Body of pancreas (tissue), 4 donors: ENCODE measurements at regions not wholly inside any gene's neighbourhood (a gene's known extent, or its start where the extent isn't known, plus 50 kb on each side); places are given as distances from the start of the nearest gene placed in this dataset.

ENCODE experiments used
- POLR2A ChIP-seq, 3 donors: fragments of 450-650 bp; IDR thresholded peaks; one replicate each; pipeline ENCODE4 v1.6.1; 2016; ENCODE audit warnings: antibody characterized with exemption in 3 of 3, mild to moderate bottlenecking in 2 of 3
- TF ChIP-seq, protein P1 (sequence below), 7 experiments: fragments of 450-650 bp in 4 of 7; fragments of 200-600 bp in 3 of 7; sonication (generic) in 3 of 7; IDR thresholded peaks; one replicate each; pipeline ENCODE4 v1.5.1; 2016 to 2019; ENCODE audit warnings: antibody characterized with exemption in 7 of 7

DNA sequence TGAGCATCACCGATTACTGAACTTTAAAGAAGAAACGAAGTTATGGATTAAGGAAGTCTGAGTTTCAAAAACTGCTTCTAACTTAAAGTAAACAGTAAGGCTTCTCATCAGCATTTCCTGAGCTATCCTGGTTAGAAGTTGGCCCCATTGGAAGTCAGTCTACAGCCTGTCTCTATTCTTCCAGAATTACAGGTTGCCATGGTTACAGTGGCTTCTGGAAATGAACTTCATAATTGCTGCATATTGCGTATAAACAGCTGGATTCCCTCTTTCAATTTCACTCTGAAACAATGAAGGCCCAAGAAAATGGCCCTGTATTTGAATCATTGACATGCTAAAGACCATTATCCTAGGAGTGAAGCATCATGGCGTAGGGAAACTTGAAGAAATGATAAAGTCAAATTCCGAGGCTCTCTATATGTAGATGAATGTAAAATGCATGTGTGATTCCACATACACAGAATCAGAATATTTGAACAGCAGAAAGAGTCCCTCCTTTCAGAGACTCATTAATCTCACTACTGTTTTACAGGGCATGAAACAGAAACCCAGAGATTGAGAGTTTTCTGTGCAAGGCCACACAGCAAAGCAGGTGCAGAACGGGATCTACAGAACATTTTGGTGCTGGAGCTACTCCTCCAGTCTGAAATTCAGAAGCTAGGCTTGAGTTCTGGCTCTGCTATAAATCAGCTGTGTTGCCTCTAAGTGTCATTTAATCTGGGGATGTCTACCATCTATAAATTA, 856.4 kb upstream of the CELF4 start:
- TF ChIP-seq, protein P1, sequence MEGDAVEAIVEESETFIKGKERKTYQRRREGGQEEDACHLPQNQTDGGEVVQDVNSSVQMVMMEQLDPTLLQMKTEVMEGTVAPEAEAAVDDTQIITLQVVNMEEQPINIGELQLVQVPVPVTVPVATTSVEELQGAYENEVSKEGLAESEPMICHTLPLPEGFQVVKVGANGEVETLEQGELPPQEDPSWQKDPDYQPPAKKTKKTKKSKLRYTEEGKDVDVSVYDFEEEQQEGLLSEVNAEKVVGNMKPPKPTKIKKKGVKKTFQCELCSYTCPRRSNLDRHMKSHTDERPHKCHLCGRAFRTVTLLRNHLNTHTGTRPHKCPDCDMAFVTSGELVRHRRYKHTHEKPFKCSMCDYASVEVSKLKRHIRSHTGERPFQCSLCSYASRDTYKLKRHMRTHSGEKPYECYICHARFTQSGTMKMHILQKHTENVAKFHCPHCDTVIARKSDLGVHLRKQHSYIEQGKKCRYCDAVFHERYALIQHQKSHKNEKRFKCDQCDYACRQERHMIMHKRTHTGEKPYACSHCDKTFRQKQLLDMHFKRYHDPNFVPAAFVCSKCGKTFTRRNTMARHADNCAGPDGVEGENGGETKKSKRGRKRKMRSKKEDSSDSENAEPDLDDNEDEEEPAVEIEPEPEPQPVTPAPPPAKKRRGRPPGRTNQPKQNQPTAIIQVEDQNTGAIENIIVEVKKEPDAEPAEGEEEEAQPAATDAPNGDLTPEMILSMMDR (IDR thresholded peaks at IDR 0.05) = no peak
- no peak for TF ChIP-seq POLR2A (IDR thresholded peaks at IDR 0.05)
